HepG2 (cell line): ENCODE measurements at regions not wholly inside any gene's neighbourhood (a gene's known extent, or its start where the extent isn't known, plus 50 kb on each side); places are given as distances from the start of the nearest gene placed in this dataset.

Experiments
- BRD4 ChIP-seq: sonication (generic); formaldehyde crosslinking; IDR thresholded peaks from 2 replicates; pipeline ENCODE4 v1.4.0; 2020; ENCODE audit warnings: missing genetic modification reagents
- DPF2 ChIP-seq: sonication (generic); formaldehyde crosslinking; IDR thresholded peaks from 2 replicates; pipeline ENCODE4 v1.4.0; 2020; ENCODE audit warnings: mild to moderate bottlenecking, low read depth, missing genetic modification reagents, borderline replicate concordance
- MAZ ChIP-seq, 2 experiments: sonication (generic) in 1 of 2; formaldehyde crosslinking in 1 of 2; IDR thresholded peaks; 2 replicates each; pipeline versions ENCODE4 v1.5.0 to v1.6.1; 2012 to 2020; ENCODE audit warnings: low read depth in 2 of 2, mild to moderate bottlenecking in 2 of 2, borderline replicate concordance in 1 of 2, improper control_type of control experiment in 1 of 2, low read length in 1 of 2, missing genetic modification reagents in 1 of 2, moderate library complexity in 1 of 2
- NFE2 ChIP-seq: sonication (generic); formaldehyde crosslinking; IDR thresholded peaks from 2 replicates; pipeline ENCODE4 v1.4.0; 2020; ENCODE audit warnings: missing genetic modification reagents
- PAX8 ChIP-seq: sonication (generic); formaldehyde crosslinking; IDR thresholded peaks from 2 replicates; pipeline ENCODE4 v1.8.0; 2022; ENCODE audit warnings: mild to moderate bottlenecking, missing genetic modification reagents, borderline replicate concordance
- PCBP1 ChIP-seq: fragments of 200-400 bp; formaldehyde crosslinking; IDR thresholded peaks from 2 replicates; pipeline ENCODE4 v1.6.1; 2017; ENCODE audit warnings: mild to moderate bottlenecking, low read depth, low read length, borderline replicate concordance
- RXRA ChIP-seq: sonication (generic); formaldehyde crosslinking; IDR thresholded peaks from 2 replicates; pipeline ENCODE4 v1.5.1; 2020; ENCODE audit warnings: missing genetic modification reagents
- SETDB1 ChIP-seq: sonication (generic); formaldehyde crosslinking; IDR thresholded peaks from 2 replicates; pipeline ENCODE4 v1.5.1; 2020; ENCODE audit warnings: missing genetic modification reagents, mild to moderate bottlenecking, borderline replicate concordance
- XBP1 ChIP-seq: sonication (generic); formaldehyde crosslinking; IDR thresholded peaks from 2 replicates; pipeline ENCODE4 v1.5.0; 2020; ENCODE audit warnings: missing genetic modification reagents
- ZFAT ChIP-seq: sonication (generic); formaldehyde crosslinking; conservative IDR thresholded peaks from 2 replicates; pipeline ENCODE4 v1.8.1; 2023; ENCODE audit warnings: missing genetic modification reagents, inconsistent platforms
- ZNF101 ChIP-seq: sonication (generic); formaldehyde crosslinking; IDR thresholded peaks from 2 replicates; pipeline ENCODE4 v1.4.0; 2020; ENCODE audit warnings: mild to moderate bottlenecking, low read depth, missing genetic modification reagents, borderline replicate concordance
- ZNF20 ChIP-seq: sonication (generic); formaldehyde crosslinking; IDR thresholded peaks from 2 replicates; pipeline ENCODE4 v1.4.0; 2020; ENCODE audit warnings: mild to moderate bottlenecking, moderate library complexity, missing genetic modification reagents
- ZNF253 ChIP-seq: sonication (generic); formaldehyde crosslinking; IDR thresholded peaks from 2 replicates; pipeline ENCODE4 v1.8.0; 2022; ENCODE audit warnings: mild to moderate bottlenecking, missing genetic modification reagents, borderline replicate concordance
- ZNF501 ChIP-seq: sonication (generic); formaldehyde crosslinking; IDR thresholded peaks from 2 replicates; pipeline ENCODE4 v1.5.1; 2020; ENCODE audit warnings: mild to moderate bottlenecking, moderate library complexity, missing genetic modification reagents
- ZNF703 ChIP-seq: sonication (generic); formaldehyde crosslinking; IDR thresholded peaks from 2 replicates; pipeline ENCODE4 v1.5.1; 2020; ENCODE audit warnings: missing genetic modification reagents, mild to moderate bottlenecking, moderate library complexity, borderline replicate concordance
- TF ChIP-seq, protein P1 (sequence below): sonication (generic); formaldehyde crosslinking; IDR thresholded peaks from 2 replicates; pipeline ENCODE4 v1.8.1; 2023; ENCODE audit warnings: missing genetic modification reagents, inconsistent platforms, borderline replicate concordance
- TF ChIP-seq, protein P2 (sequence below): sonication (generic); formaldehyde crosslinking; IDR thresholded peaks from 2 replicates; pipeline ENCODE4 v1.8.1; 2023; ENCODE audit warnings: mild to moderate bottlenecking, missing genetic modification reagents
- TF ChIP-seq, protein P3 (sequence below): sonication (generic); formaldehyde crosslinking; conservative IDR thresholded peaks from 2 replicates; pipeline ENCODE4 v1.4.0; 2020; ENCODE audit warnings: mild to moderate bottlenecking, missing genetic modification reagents, moderate library complexity
- TF ChIP-seq, protein P4 (sequence below): sonication (generic); formaldehyde crosslinking; IDR thresholded peaks from 2 replicates; pipeline ENCODE4 v1.4.0; 2020; ENCODE audit warnings: missing genetic modification reagents, borderline replicate concordance
- TF ChIP-seq, protein P5 (sequence below): IDR thresholded peaks from 2 replicates; pipeline ENCODE4 v1.6.1; 2016; ENCODE audit warnings: mild to moderate bottlenecking

DNA sequence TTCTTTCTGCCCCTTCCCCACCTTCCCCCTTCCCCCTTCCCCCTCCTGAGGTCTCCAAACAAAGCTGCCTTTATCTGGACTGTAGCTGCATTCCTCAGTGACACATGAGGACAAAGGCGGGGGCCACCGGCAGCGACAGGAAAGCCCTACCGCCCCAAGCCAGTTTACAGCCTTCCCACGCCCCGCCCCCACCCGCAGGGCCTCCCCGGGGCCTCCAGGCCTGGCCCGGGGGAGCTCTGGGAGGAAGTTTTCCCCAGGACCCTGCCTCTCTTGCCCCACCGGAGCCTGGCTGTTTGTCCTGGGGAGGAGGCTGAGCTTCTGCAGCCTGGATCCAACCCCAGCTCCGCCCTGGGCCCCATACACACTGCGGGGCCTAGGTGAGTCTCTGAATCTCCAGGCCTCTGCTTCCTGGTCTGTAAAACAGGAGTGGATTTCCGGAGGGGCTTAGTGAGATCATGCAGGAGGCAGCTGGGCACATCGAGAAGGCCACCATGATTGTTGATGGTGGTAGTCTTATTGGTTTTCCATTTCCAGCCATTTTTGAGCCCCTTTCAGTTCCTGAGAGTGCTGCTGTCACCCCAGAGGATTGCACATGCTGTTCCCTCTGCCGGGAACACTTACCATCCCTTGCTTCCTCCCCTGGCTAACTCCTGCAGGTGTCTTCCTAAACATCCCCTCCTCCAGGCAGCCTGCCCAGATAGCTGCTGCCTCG, 130.7 kb downstream of the MN1 start (continued):
- TF ChIP-seq, protein P1, sequence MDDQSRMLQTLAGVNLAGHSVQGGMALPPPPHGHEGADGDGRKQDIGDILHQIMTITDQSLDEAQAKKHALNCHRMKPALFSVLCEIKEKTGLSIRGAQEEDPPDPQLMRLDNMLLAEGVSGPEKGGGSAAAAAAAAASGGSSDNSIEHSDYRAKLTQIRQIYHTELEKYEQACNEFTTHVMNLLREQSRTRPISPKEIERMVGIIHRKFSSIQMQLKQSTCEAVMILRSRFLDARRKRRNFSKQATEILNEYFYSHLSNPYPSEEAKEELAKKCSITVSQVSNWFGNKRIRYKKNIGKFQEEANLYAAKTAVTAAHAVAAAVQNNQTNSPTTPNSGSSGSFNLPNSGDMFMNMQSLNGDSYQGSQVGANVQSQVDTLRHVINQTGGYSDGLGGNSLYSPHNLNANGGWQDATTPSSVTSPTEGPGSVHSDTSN, result no peak
- no peak for TF ChIP-seq ZNF20
- no peak for TF ChIP-seq XBP1 (CRISPR knock-in tag)
- no peak for TF ChIP-seq ZFAT (CRISPR knock-in tag)
- no peak for TF ChIP-seq SETDB1 (CRISPR knock-in tag)
- TF ChIP-seq, protein P2, sequence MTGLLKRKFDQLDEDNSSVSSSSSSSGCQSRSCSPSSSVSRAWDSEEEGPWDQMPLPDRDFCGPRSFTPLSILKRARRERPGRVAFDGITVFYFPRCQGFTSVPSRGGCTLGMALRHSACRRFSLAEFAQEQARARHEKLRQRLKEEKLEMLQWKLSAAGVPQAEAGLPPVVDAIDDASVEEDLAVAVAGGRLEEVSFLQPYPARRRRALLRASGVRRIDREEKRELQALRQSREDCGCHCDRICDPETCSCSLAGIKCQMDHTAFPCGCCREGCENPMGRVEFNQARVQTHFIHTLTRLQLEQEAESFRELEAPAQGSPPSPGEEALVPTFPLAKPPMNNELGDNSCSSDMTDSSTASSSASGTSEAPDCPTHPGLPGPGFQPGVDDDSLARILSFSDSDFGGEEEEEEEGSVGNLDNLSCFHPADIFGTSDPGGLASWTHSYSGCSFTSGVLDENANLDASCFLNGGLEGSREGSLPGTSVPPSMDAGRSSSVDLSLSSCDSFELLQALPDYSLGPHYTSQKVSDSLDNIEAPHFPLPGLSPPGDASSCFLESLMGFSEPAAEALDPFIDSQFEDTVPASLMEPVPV (CRISPR knock-in tag), result no peak
- TF ChIP-seq PCBP1, result no peak
- TF ChIP-seq ZNF501, result no peak
- no peak for TF ChIP-seq ZNF101 (CRISPR knock-in tag)
- no peak for TF ChIP-seq BRD4
- peak; percentile 77 for TF ChIP-seq MAZ (IDR thresholded peaks at IDR 0.05; ENCODE audit: borderline replicate concordance, low read depth, low read length)
- no peak for TF ChIP-seq MAZ (CRISPR knock-in tag; IDR thresholded peaks at IDR 0.05; ENCODE audit: low read depth)
- no peak for TF ChIP-seq ZNF703 (CRISPR knock-in tag)
- no peak for TF ChIP-seq ZNF253 (CRISPR knock-in tag)
- no peak for TF ChIP-seq DPF2 (CRISPR knock-in tag)
- TF ChIP-seq, protein P3, sequence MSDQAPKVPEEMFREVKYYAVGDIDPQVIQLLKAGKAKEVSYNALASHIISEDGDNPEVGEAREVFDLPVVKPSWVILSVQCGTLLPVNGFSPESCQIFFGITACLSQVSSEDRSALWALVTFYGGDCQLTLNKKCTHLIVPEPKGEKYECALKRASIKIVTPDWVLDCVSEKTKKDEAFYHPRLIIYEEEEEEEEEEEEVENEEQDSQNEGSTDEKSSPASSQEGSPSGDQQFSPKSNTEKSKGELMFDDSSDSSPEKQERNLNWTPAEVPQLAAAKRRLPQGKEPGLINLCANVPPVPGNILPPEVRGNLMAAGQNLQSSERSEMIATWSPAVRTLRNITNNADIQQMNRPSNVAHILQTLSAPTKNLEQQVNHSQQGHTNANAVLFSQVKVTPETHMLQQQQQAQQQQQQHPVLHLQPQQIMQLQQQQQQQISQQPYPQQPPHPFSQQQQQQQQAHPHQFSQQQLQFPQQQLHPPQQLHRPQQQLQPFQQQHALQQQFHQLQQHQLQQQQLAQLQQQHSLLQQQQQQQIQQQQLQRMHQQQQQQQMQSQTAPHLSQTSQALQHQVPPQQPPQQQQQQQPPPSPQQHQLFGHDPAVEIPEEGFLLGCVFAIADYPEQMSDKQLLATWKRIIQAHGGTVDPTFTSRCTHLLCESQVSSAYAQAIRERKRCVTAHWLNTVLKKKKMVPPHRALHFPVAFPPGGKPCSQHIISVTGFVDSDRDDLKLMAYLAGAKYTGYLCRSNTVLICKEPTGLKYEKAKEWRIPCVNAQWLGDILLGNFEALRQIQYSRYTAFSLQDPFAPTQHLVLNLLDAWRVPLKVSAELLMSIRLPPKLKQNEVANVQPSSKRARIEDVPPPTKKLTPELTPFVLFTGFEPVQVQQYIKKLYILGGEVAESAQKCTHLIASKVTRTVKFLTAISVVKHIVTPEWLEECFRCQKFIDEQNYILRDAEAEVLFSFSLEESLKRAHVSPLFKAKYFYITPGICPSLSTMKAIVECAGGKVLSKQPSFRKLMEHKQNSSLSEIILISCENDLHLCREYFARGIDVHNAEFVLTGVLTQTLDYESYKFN (CRISPR knock-in tag), result peak; percentile 66
- TF ChIP-seq, protein P4, sequence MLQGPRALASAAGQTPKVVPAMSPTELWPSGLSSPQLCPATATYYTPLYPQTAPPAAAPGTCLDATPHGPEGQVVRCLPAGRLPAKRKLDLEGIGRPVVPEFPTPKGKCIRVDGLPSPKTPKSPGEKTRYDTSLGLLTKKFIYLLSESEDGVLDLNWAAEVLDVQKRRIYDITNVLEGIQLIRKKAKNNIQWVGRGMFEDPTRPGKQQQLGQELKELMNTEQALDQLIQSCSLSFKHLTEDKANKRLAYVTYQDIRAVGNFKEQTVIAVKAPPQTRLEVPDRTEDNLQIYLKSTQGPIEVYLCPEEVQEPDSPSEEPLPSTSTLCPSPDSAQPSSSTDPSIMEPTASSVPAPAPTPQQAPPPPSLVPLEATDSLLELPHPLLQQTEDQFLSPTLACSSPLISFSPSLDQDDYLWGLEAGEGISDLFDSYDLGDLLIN (CRISPR knock-in tag), result no peak
- TF ChIP-seq, protein P5, sequence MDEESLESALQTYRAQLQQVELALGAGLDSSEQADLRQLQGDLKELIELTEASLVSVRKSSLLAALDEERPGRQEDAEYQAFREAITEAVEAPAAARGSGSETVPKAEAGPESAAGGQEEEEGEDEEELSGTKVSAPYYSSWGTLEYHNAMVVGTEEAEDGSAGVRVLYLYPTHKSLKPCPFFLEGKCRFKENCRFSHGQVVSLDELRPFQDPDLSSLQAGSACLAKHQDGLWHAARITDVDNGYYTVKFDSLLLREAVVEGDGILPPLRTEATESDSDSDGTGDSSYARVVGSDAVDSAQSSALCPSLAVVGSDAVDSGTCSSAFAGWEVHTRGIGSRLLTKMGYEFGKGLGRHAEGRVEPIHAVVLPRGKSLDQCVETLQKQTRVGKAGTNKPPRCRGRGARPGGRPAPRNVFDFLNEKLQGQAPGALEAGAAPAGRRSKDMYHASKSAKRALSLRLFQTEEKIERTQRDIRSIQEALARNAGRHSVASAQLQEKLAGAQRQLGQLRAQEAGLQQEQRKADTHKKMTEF (CRISPR knock-in tag), result no peak; the same call in 1 of the 2 replicates
- TF ChIP-seq NFE2 (CRISPR knock-in tag), result no peak
- no peak for TF ChIP-seq PAX8 (CRISPR knock-in tag)
- TF ChIP-seq RXRA (CRISPR knock-in tag), result no peak; the same call in 1 of the 2 replicates
